Vagina (tissue), 2 donors: ENCODE measurements at regions not wholly inside any gene's neighbourhood (a gene's known extent, or its start where the extent isn't known, plus 50 kb on each side); places are given as distances from the start of the nearest gene placed in this dataset.
"Not testable (repeated sequence)": the region's sequence is repeated elsewhere in the genome, so short reads cannot be mapped to it uniquely, and the experiment has no call there.

Experiments used
- DNase-seq, 2 donors: peaks; one replicate each; pipeline ENCODE4 v3.0.0-alpha.2; 2017; ENCODE audit errors: extremely low spot score in 2 of 2
- H3K27ac ChIP-seq: fragments of 200-600 bp; sonication (generic); one replicate; pipeline ENCODE4 v1.5.1; 2019
- H3K27me3 ChIP-seq: fragments of 200-600 bp; sonication (generic); one replicate; pipeline ENCODE4 v1.5.1; 2019
- H3K36me3 ChIP-seq, 2 donors: fragments of 200-600 bp; sonication (generic); one replicate each; pipeline ENCODE4 v1.5.1; 2017 to 2019
- H3K4me1 ChIP-seq: fragments of 200-600 bp; sonication (generic); one replicate; pipeline ENCODE4 v1.5.1; 2019
- H3K4me3 ChIP-seq, 2 donors: fragments of 200-600 bp; sonication (generic); 1 replicate in 1 of 2; 2 replicates in 1 of 2; pipeline ENCODE4 v1.5.1; 2016 to 2019
- H3K9me3 ChIP-seq: fragments of 200-600 bp; sonication (generic); one replicate; pipeline ENCODE4 v1.5.1; 2019
- CTCF ChIP-seq, 3 experiments: fragments of 450-650 bp in 2 of 3; fragments of 200-600 bp in 1 of 3; sonication (generic) in 1 of 3; IDR thresholded peaks; one replicate each; pipeline ENCODE4 v1.5.1; 2017 to 2019; ENCODE audit warnings: antibody characterized with exemption in 3 of 3, mild to moderate bottlenecking in 2 of 3, moderate library complexity in 2 of 3
- POLR2A ChIP-seq, 2 donors: fragments of 450-650 bp; IDR thresholded peaks; one replicate each; pipeline ENCODE4 v1.6.1; 2017; ENCODE audit warnings: antibody characterized with exemption in 2 of 2, mild to moderate bottlenecking in 2 of 2, moderate library complexity in 2 of 2
- POLR2AphosphoS5 ChIP-seq, 2 donors: sonication (generic); formaldehyde crosslinking; IDR thresholded peaks; one replicate each; pipeline ENCODE4 v1.9.0; 2017; ENCODE audit warnings: antibody characterized with exemption in 2 of 2, mild to moderate bottlenecking in 2 of 2, low read depth in 1 of 2; ENCODE audit not compliant: insufficient read depth in 1 of 2
- intact Hi-C: fragments of 100-400 bp; cut with DNase I; formaldehyde crosslinking; loops from one replicate; pipeline ENCODE4 v1.15.1; 2023

- TF ChIP-seq POLR2A (IDR thresholded peaks at IDR 0.05) (no peak), POLR2AphosphoS5 (IDR thresholded peaks at IDR 0.05; ENCODE audit: insufficient read depth in 1 of 2, low read depth in 1 of 2) (no peak), CTCF (IDR thresholded peaks at IDR 0.05) (no peak)
- DNase-seq = no peak
- no peak overlapping the region for H3K27ac ChIP-seq
- H3K27me3 ChIP-seq = no peaks in the 10 kb centered on the region
- no peaks in the 10 kb centered on the region for H3K4me1 ChIP-seq
- H3K4me3 ChIP-seq = no peak overlapping the region
- intact Hi-C loops = no loop called here
- H3K36me3 ChIP-seq = no peaks in the 10 kb centered on the region
- no peaks in the 10 kb centered on the region for H3K9me3 ChIP-seq
These were observed 235.7 kb downstream of the RPIA start for GRCh38 chr2:88927128-88927527.

- Histone ChIP-seq H3K4me3 (no peak overlapping the region), H3K27me3 (no peaks in the 10 kb centered on the region), H3K9me3 (no peaks in the 10 kb centered on the region), H3K4me1 (no peaks in the 10 kb centered on the region), H3K36me3 (no peaks in the 10 kb centered on the region), H3K27ac (no peak overlapping the region)
- no peak for TF ChIP-seq CTCF (IDR thresholded peaks at IDR 0.05)
- no peak for TF ChIP-seq POLR2A (IDR thresholded peaks at IDR 0.05)
- no peak for TF ChIP-seq POLR2AphosphoS5 (IDR thresholded peaks at IDR 0.05; ENCODE audit: insufficient read depth in 1 of 2, low read depth in 1 of 2)
- intact Hi-C loops = no loop called here
- no peak for DNase-seq
These were observed 239.2 kb downstream of the RPIA start for GRCh38 chr2:88930659-88931058.

- Histone ChIP-seq H3K4me1 (no peaks in the 10 kb centered on the region), H3K4me3 (no peak overlapping the region), H3K27me3 (no peaks in the 10 kb centered on the region), H3K9me3 (no peaks in the 10 kb centered on the region), H3K36me3 (no peaks in the 10 kb centered on the region), H3K27ac (no peak overlapping the region)
- TF ChIP-seq CTCF (IDR thresholded peaks at IDR 0.05) = no peak
- TF ChIP-seq POLR2AphosphoS5 (IDR thresholded peaks at IDR 0.05; ENCODE audit: insufficient read depth in 1 of 2, low read depth in 1 of 2) = no peak
- TF ChIP-seq POLR2A (IDR thresholded peaks at IDR 0.05) = no peak
- no peak for DNase-seq
- intact Hi-C loops = no loop called here
These were observed 241.2 kb downstream of the RPIA start for GRCh38 chr2:88932686-88933085.

GRCh38 chr2:88933091-88933490 is 241.6 kb downstream of the RPIA start:
- DNase-seq = no peak
- no peak for TF ChIP-seq CTCF (IDR thresholded peaks at IDR 0.05)
- TF ChIP-seq POLR2A (IDR thresholded peaks at IDR 0.05) = no peak
- no peak for TF ChIP-seq POLR2AphosphoS5 (IDR thresholded peaks at IDR 0.05; ENCODE audit: insufficient read depth in 1 of 2, low read depth in 1 of 2)
- H3K27me3 ChIP-seq = no peaks in the 10 kb centered on the region
- no peak overlapping the region for H3K27ac ChIP-seq
- H3K4me3 ChIP-seq = no peak overlapping the region
- no peaks in the 10 kb centered on the region for H3K4me1 ChIP-seq
- intact Hi-C loops = no loop called here
- no peaks in the 10 kb centered on the region for H3K9me3 ChIP-seq
- no peaks in the 10 kb centered on the region for H3K36me3 ChIP-seq

- Histone ChIP-seq H3K4me1 (no peaks in the 10 kb centered on the region), H3K36me3 (no peaks in the 10 kb centered on the region), H3K27ac (no peak overlapping the region), H3K9me3 (no peaks in the 10 kb centered on the region), H3K4me3 (no peak overlapping the region), H3K27me3 (no peaks in the 10 kb centered on the region)
- DNase-seq = no peak
- TF ChIP-seq POLR2AphosphoS5 (IDR thresholded peaks at IDR 0.05; ENCODE audit: insufficient read depth in 1 of 2, low read depth in 1 of 2) (no peak), POLR2A (IDR thresholded peaks at IDR 0.05) (no peak), CTCF (IDR thresholded peaks at IDR 0.05) (no peak)
- intact Hi-C loops = no loop called here
These were observed 242.5 kb downstream of the RPIA start for GRCh38 chr2:88933980-88934379.

- not testable (repeated sequence) for H3K36me3 ChIP-seq, DNase-seq
These were observed 249.7 kb downstream of the RPIA start for GRCh38 chr2:88941178-88941577.

More at GRCh38 chr2:88941178-88941577, 249.7 kb downstream of the RPIA start:
- H3K27me3 ChIP-seq, H3K4me1 ChIP-seq, H3K4me3 ChIP-seq, intact Hi-C loops, H3K27ac ChIP-seq, H3K9me3 ChIP-seq: not testable (repeated sequence)
